ENCODE measurements at regions not wholly inside any gene's neighbourhood (a gene's known extent, or its start where the extent isn't known, plus 50 kb on each side); places are given as distances from the start of the nearest gene placed in this dataset.

DNA sequence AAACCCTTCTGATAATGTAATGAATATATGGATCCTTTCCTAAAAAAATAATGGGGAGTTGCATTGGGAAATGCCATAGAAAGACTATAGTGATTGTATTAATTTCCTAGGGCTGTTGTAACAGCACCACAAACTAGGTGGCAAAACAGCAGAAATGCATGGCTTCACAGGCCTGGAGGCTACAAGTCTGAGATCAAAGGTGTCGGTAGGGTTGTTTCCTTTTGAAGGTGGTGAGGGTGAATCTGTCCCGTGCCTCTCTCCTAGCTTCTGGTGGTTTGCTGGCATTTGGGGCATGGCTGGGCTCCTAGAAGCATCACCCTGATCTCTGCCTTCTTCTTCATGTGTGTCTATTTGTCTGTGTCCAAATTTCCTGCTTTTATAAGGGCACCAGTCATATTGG is 149.7 kb downstream of the INHBB start:
- TF ChIP-seq POLR2A (IDR thresholded peaks at IDR 0.05) = no peak
- TF ChIP-seq, protein P1, sequence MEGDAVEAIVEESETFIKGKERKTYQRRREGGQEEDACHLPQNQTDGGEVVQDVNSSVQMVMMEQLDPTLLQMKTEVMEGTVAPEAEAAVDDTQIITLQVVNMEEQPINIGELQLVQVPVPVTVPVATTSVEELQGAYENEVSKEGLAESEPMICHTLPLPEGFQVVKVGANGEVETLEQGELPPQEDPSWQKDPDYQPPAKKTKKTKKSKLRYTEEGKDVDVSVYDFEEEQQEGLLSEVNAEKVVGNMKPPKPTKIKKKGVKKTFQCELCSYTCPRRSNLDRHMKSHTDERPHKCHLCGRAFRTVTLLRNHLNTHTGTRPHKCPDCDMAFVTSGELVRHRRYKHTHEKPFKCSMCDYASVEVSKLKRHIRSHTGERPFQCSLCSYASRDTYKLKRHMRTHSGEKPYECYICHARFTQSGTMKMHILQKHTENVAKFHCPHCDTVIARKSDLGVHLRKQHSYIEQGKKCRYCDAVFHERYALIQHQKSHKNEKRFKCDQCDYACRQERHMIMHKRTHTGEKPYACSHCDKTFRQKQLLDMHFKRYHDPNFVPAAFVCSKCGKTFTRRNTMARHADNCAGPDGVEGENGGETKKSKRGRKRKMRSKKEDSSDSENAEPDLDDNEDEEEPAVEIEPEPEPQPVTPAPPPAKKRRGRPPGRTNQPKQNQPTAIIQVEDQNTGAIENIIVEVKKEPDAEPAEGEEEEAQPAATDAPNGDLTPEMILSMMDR (IDR thresholded peaks at IDR 0.05) = no peak

All from esophagus squamous epithelium (tissue), 4 donors.